Stimulated activated CD4-positive, alpha-beta T cell treated with anti-CD3 and anti-CD28 coated beads, Interleukin-15, amount 100 ng/mL, for 48 hours (primary cell): ENCODE measurements at regions not wholly inside any gene's neighbourhood (a gene's known extent, or its start where the extent isn't known, plus 50 kb on each side); places are given as distances from the start of the nearest gene placed in this dataset.

Source experiments
- DNase-seq, 2 donors: peaks; one replicate each; pipeline ENCODE4 v3.0.0-alpha.2; 2020; ENCODE audit warnings: low read depth in 2 of 2

DNA sequence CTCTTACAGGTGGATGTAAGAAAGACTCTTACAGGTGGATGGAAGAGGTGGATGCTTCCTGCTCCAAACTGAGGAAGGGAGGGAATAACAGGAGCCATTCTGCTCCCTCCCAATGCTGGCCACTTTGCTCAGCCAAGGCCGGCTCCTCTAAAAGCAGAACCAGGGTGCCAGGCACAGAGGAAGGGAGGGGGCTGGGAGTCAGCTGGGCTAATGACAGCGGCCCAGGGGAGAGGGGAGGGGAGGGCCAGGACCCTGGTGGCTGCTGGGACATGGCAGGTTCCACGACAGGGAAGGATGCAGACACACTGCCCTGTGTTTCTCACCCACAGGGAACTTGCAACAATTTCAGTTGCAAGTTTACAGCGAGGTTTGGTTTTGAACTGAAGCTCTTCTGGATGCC lies 173.4 kb downstream of the ANAPC1 start:
- no peak for DNase-seq

DNA sequence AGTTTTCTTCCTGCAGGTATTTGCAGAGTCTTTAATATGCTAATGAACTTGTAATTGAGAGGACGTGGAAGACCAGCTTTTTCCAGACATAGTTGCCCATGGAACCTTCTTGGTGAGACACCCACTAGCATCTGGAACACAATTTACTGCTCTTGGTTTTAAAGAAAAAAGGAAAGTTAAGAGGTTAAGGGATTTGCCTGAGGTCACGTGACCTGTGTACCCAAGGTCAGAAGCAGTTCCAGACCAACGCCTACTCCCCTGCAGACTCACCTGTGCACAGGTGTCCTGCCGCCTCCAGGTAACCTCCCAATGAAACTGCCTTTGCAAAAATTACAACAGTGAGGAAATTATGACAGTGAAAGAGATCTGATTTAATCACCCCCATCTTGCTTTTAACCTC lies 172.7 kb downstream of the ANAPC1 start:
- DNase-seq = no peak

DNA sequence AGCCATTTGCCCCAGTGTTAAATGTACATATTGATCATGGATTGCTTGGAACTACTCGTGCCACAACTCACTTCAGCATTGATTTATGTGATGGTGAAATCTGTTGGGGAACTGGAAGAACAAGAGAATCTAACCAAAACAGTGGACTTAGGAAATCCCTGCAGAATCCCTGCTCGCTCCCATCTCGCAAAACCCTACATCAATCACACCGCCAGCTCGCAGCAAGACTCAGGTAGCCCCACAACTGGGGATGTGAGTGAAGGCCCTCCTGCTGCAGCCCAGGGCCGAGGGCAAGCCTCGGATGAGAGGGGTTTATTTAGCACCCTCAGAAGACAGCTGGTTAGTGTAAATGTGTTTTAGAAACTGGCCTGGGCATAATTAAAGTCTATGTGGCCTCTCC lies 171.6 kb downstream of the ANAPC1 start:
- DNase-seq = no peak

DNA sequence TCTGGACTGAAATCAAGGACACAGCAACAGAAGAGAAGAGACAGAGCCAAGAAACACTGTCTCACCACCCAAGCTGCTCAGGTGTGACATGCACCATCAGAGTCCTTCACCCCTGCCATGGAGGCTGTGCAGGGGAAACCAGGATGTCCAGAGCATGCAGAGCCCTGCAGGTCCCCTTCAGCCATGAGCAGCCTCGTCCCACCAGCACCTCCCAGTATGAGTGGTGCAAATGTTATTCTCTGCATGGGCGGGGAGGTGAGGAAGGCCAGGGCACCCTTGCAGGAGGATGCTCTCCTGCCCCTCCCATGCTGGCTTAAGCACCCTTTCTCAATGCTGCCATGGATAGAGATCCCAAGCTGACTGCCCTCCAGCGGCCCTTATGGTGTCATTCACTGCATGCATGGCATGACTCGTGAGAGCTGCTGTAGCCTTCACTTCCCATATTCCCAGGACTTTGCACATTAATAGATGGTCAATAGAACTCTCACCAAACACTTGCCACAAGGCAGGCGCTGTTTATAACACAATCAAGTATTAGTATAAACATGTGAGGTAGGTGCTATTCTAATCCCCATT lies 171.0 kb downstream of the ANAPC1 start:
- DNase-seq = no peak

DNA sequence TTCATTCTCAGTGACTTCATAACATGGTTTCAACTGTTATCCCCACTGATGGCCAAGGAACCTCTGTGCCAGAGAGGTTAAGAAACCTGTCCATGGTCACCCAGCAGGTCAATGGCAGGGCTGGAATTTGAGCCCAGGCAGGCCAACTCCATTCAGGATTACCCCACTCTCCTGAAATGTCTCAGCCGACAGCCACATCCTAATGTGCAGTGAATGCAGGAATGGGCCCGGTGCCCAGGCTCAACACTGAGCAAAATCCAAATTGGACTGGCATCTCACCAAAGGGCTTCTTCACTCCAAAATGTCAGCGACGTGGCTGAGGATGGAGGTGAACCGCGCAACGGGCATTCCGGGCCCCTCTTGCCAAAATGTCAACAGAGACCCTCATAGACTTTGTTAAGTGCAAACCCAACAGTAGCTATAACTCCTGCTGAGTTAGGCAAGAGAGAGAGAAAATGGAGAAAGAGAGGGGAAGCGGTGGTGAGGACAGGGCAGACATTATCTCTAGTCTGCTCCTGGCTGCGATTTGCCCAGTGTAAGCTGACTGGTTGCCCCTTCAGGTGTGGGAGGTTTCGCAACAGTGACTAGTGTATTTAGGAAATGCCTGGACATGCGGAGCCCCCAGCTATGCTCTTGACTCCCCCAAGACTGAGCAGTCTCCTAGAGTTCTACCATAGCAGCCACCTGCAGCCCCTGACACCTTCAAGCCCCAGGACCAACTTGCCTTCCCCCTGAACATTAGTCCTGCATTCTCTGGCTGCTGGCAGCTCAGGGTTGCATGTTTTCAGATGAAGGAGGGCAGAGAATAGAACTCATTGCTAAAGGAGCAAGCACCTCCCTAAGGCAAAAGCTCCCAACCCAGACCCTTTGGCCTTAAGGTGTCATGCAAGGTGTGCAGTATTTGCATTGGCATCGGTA lies 167.7 kb downstream of the ANAPC1 start:
- no peak for DNase-seq

DNA sequence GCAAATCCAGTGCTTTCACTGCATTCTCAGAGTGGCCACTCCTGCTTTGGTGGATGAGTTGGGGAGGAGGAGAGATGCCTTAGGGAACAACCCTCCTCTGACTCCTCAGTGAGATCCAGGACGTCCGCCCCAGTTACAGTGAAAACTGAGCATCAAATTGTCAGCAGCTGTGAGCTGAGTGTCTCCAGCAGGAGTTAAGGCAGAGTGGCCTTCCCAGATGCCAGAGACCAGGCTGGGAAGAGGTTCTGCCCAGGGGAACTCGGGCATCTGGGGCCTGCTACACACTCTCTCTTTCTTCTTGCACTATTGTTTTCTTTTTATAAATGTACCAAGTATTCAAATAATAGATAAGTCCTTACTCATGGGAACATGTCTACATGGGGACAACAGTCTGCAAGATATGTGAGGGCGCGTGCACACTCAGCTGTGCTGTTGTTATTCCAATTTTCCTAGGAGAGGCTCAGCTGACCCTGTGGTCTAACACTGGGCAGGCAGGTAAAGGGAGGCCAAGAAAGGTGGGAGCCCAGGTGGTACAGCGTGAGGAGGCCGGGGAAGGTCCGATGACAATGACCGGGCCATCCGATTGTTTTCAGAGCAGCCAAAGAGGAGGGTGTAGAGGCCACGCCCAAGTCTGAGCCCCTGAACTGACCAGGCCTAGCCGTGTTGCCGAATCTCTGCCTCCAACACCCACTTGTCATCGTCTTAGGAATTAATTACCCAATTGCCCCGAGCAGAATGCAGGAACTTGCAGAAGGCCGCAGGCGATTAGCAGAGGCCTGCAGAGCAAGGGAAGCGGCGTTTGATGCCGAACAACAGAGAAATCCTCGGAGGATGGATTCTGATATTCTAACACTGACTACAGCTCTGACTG lies 166.9 kb downstream of the ANAPC1 start:
- DNase-seq = no peak
